HG03095 (cell line): ENCODE measurements at regions not wholly inside any gene's neighbourhood (a gene's known extent, or its start where the extent isn't known, plus 50 kb on each side); places are given as distances from the start of the nearest gene placed in this dataset.

Experiments
- ATAC-seq: cut with Tn5 transposase; IDR thresholded peaks from one replicate; pipeline ENCODE4 v1.9.1; 2021; ENCODE audit warnings: moderate library complexity; ENCODE audit not compliant: unreplicated experiment

- ATAC-seq, result peak; percentile 63
Measured at GRCh38 chr5:66306105-66306843, 162.2 kb downstream of the SREK1 start.

- no peak for ATAC-seq
Measured at GRCh38 chr5:66306844-66307315, 162.8 kb downstream of the SREK1 start.

GRCh38 chr5:66307647-66308241, 163.6 kb downstream of the SREK1 start:
- ATAC-seq, result no peak

- no peak for ATAC-seq
Measured at GRCh38 chr5:66312266-66312665, 168.2 kb downstream of the SREK1 start.

GRCh38 chr5:66315784-66316183, 171.7 kb downstream of the SREK1 start:
- no peak for ATAC-seq

GRCh38 chr5:66322786-66323528, 178.9 kb downstream of the SREK1 start:
- no peak for ATAC-seq

GRCh38 chr5:66323529-66323895, 179.4 kb downstream of the SREK1 start:
- no peak for ATAC-seq

- no peak for ATAC-seq
Measured at GRCh38 chr5:66324357-66324756, 180.3 kb downstream of the SREK1 start.

GRCh38 chr5:66326276-66326675, 182.2 kb downstream of the SREK1 start:
- ATAC-seq, result no peak

- ATAC-seq, result no peak
Measured at GRCh38 chr5:66327008-66327407, 182.9 kb downstream of the SREK1 start.

- no peak for ATAC-seq
Measured at GRCh38 chr5:66329078-66329477, 185.0 kb downstream of the SREK1 start.

- no peak for ATAC-seq
Measured at GRCh38 chr5:66333192-66333591, 189.1 kb downstream of the SREK1 start.

- ATAC-seq, result no peak
Measured at GRCh38 chr5:66337626-66338226, 193.6 kb downstream of the SREK1 start.

- no peak for ATAC-seq
Measured at GRCh38 chr5:66338828-66339227, 194.7 kb downstream of the SREK1 start.

- no peak for ATAC-seq
Measured at GRCh38 chr5:66339896-66340295, 195.8 kb downstream of the SREK1 start.

GRCh38 chr5:66340786-66341185, 196.7 kb downstream of the SREK1 start:
- no peak for ATAC-seq

GRCh38 chr5:66342341-66342880, 198.3 kb downstream of the SREK1 start:
- ATAC-seq, result no peak

GRCh38 chr5:66343370-66344071, 199.4 kb downstream of the SREK1 start:
- no peak for ATAC-seq

GRCh38 chr5:66344544-66344943, 200.4 kb downstream of the SREK1 start:
- ATAC-seq, result no peak

- ATAC-seq, result no peak
Measured at GRCh38 chr5:66345281-66345680, 201.2 kb downstream of the SREK1 start.

- ATAC-seq, result no peak
Measured at GRCh38 chr5:66346869-66347268, 202.8 kb downstream of the SREK1 start.
